NT2/D1 (cell line): ENCODE measurements at regions not wholly inside any gene's neighbourhood (a gene's known extent, or its start where the extent isn't known, plus 50 kb on each side); places are given as distances from the start of the nearest gene placed in this dataset.

Experiments used
- SUZ12 ChIP-seq: IDR thresholded peaks from 2 replicates; pipeline ENCODE4 v1.6.1; 2011; ENCODE audit not compliant: insufficient read length, insufficient read depth; ENCODE audit errors: extremely low read depth
- YY1 ChIP-seq: IDR thresholded peaks from 2 replicates; pipeline ENCODE4 v1.6.1; 2011; ENCODE audit not compliant: insufficient read length, insufficient read depth

- TF ChIP-seq YY1: no peak
- no peak for TF ChIP-seq SUZ12
Measured at GRCh38 chr3:81003817-81004216, 757.6 kb downstream of the GBE1 start.
